ENCODE measurements at regions not wholly inside any gene's neighbourhood (a gene's known extent, or its start where the extent isn't known, plus 50 kb on each side); places are given as distances from the start of the nearest gene placed in this dataset.

DNA sequence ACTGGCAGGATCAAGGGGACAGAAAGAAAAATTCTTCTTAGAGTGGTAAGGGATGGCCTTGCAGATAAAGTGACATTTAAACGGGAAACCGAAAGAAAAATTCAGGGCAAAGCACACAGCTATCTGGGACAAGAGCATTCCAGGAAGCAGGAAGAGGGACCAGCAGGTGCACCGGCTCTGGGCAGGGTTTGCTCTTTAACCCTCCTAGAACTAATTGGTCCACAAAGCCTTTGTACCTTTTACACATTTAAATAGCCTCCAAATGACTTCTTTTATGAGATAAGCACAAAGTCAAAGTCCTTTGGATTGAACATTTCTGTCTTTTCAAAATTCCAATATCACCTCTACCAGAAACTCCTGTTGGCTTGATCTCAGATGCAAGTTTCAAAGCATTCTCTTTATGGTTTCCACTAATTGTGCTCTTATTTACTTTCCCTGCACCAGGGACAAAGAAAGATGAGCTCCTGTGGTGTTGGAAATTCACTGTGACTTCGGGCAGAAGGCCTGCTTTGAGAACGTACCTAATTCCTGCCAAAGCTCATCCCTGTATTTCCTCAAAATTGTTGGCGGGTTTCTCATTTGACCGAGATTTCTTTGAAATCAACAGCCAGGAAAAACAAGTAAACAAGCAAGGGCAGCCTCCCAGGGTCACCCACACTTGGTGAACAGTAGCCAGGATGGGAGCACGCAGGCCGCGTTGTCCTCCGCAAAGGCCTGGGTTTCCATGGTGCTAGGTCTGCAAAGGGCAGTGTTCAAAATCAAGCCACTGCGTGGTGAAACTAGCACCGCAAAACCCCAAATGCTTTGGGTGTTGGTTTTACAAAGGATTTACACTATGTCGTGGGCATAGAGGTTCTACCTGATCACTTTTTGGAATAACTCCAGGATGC lies 98.6 kb downstream of the IRS2 start:
- TF ChIP-seq, protein P1, sequence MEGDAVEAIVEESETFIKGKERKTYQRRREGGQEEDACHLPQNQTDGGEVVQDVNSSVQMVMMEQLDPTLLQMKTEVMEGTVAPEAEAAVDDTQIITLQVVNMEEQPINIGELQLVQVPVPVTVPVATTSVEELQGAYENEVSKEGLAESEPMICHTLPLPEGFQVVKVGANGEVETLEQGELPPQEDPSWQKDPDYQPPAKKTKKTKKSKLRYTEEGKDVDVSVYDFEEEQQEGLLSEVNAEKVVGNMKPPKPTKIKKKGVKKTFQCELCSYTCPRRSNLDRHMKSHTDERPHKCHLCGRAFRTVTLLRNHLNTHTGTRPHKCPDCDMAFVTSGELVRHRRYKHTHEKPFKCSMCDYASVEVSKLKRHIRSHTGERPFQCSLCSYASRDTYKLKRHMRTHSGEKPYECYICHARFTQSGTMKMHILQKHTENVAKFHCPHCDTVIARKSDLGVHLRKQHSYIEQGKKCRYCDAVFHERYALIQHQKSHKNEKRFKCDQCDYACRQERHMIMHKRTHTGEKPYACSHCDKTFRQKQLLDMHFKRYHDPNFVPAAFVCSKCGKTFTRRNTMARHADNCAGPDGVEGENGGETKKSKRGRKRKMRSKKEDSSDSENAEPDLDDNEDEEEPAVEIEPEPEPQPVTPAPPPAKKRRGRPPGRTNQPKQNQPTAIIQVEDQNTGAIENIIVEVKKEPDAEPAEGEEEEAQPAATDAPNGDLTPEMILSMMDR (IDR thresholded peaks at IDR 0.05 in 8 of 11, conservative IDR thresholded peaks at IDR 0.05 in 3 of 11): no peak
- TF ChIP-seq POLR2AphosphoS5 (IDR thresholded peaks at IDR 0.05): no peak
- no peak for TF ChIP-seq POLR2A (IDR thresholded peaks at IDR 0.05)

Data from spleen (tissue), 7 donors.